MM.1S (cell line): ENCODE measurements at regions not wholly inside any gene's neighbourhood (a gene's known extent, or its start where the extent isn't known, plus 50 kb on each side); places are given as distances from the start of the nearest gene placed in this dataset.

Experiments used
- DNase-seq: peaks from one replicate; pipeline ENCODE4 v3.0.0-alpha.2; 2015
- H2AFZ ChIP-seq: fragments of 300-600 bp; sonication (generic); 2 replicates; pipeline ENCODE4 v1.6.0; 2016; ENCODE audit warnings: antibody characterized with exemption, low read length
- H3F3A ChIP-seq: fragments of 300-600 bp; sonication (generic); 2 replicates; pipeline ENCODE4 v1.6.1; 2016; ENCODE audit warnings: mild to moderate bottlenecking, antibody characterized with exemption, low read length, moderate library complexity, mixed read lengths; ENCODE audit not compliant: insufficient read depth
- H3K27ac ChIP-seq: fragments of 300-600 bp; sonication (generic); 2 replicates; pipeline ENCODE4 v1.5.1; 2016; ENCODE audit warnings: mild to moderate bottlenecking, low read length
- H3K27me3 ChIP-seq: fragments of 300-600 bp; sonication (generic); replicated peaks from 2 replicates; pipeline ENCODE4 v1.6.0; 2016; ENCODE audit warnings: low read length; ENCODE audit not compliant: insufficient read depth
- H3K36me3 ChIP-seq: fragments of 300-600 bp; sonication (generic); replicated peaks from 2 replicates; pipeline ENCODE4 v1.6.1; 2016; ENCODE audit warnings: mild to moderate bottlenecking, low read length, mixed read lengths; ENCODE audit not compliant: insufficient read depth
- H3K4me1 ChIP-seq: fragments of 300-600 bp; sonication (generic); 2 replicates; pipeline ENCODE4 v1.6.1; 2016; ENCODE audit warnings: low read length, mixed read lengths
- H3K4me2 ChIP-seq: fragments of 300-600 bp; sonication (generic); 2 replicates; pipeline ENCODE4 v1.6.0; 2016; ENCODE audit warnings: low read depth, low read length
- H3K4me3 ChIP-seq: fragments of 300-600 bp; sonication (generic); 2 replicates; pipeline ENCODE4 v1.5.1; 2016; ENCODE audit warnings: low read length, mixed read lengths
- H3K79me2 ChIP-seq: fragments of 300-600 bp; sonication (generic); 2 replicates; pipeline ENCODE4 v1.6.1; 2016; ENCODE audit warnings: mixed run types, low read length, mixed read lengths
- H3K9ac ChIP-seq: fragments of 300-600 bp; sonication (generic); 2 replicates; pipeline ENCODE4 v1.6.1; 2016; ENCODE audit warnings: low read length, mixed read lengths
- H3K9me2 ChIP-seq: fragments of 300-600 bp; sonication (generic); replicated peaks from 2 replicates; pipeline ENCODE4 v1.6.1; 2016; ENCODE audit warnings: mild to moderate bottlenecking, low read length, mixed read lengths; ENCODE audit not compliant: insufficient read depth
- H3K9me3 ChIP-seq: fragments of 300-600 bp; sonication (generic); replicated peaks from 2 replicates; pipeline ENCODE4 v1.6.1; 2016; ENCODE audit warnings: mild to moderate bottlenecking, low read length, mixed read lengths; ENCODE audit not compliant: insufficient read depth
- H4K20me1 ChIP-seq: fragments of 300-600 bp; sonication (generic); 2 replicates; pipeline ENCODE4 v1.6.1; 2016; ENCODE audit warnings: mild to moderate bottlenecking, low read length, moderate library complexity, mixed read lengths; ENCODE audit not compliant: insufficient read depth
- EZH2 ChIP-seq: fragments of 300-600 bp; sonication (generic); optimal IDR thresholded peaks from 2 replicates; pipeline ENCODE3; 2017; ENCODE audit warnings: low read depth, mild to moderate bottlenecking, antibody characterized with exemption, low read length, mixed read lengths
- EZH2phosphoT487 ChIP-seq: fragments of 300-600 bp; sonication (generic); IDR thresholded peaks from 2 replicates; pipeline ENCODE4 v1.6.1; 2018; ENCODE audit warnings: antibody characterized with exemption, low read length
- TF ChIP-seq, protein P1 (sequence below): fragments of 300-600 bp; sonication (generic); IDR thresholded peaks from 2 replicates; pipeline ENCODE4 v1.5.1; 2016; ENCODE audit warnings: antibody characterized with exemption, low read length, mixed read lengths

DNA sequence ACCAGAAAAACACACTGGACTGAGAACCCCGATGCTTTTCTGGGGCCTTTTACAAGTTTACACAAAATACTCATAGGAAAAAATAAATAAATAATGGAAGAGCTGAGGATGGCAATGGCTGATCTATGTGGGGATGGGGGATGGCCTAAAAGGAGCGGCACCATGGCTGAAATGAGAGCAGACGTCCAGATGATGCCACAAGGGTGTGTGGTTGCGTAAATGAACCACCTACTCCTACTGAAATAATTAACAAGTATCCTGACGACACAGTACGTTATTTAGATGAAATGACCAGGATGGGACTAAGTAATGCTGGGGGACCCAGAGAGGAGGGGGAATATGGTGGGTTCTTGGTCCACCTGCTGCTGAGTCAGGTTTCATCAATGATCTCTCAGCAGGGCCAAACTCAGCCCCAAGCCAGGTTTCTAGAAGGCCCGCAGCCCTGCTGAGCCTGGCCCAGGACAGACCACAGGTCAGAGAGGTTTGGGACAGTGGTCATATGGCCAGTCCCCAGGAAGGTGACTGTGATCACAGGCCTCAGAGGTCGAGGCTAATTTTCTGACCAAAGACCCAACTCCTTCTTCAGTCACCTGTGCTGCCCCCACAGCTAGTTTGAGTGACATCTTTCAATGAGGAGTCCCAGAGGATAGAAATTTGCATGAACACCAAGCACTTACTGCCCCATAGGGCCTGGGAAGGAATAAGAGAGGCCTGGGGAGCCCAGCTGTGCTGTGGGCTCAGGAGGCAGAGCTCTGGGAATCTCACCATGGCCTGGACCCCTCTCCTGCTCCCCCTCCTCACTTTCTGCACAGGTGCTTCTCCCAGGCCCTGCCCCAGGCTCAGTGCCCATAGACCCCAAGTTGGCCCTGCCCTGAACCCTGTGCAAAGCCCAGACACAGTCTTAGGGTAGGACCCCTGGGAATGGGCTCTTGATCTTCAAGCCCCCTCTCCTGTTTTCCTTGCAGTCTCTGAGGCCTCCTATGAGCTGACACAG, 76.3 kb upstream of the IGLL5 start:
- Histone ChIP-seq H3K36me3 (no peaks in the 10 kb centered on the region), H2AFZ (no peak overlapping the region), H3K9me2 (no peaks in the 10 kb centered on the region), H3K27ac (no peak overlapping the region), H3K4me3 (no peak overlapping the region), H3K4me1 (peaks cover 15% of the 10 kb centered on the region), H3K9me3 (no peaks in the 10 kb centered on the region), H3F3A (no peaks in the 10 kb centered on the region; the same call in 1 of the 2 replicates), H3K9ac (no peak overlapping the region), H4K20me1 (no peaks in the 10 kb centered on the region), H3K27me3 (no peaks in the 10 kb centered on the region), H3K79me2 (no peaks in the 10 kb centered on the region), H3K4me2 (no peak overlapping the region)
- no peak for TF ChIP-seq EZH2phosphoT487
- TF ChIP-seq, protein P1, sequence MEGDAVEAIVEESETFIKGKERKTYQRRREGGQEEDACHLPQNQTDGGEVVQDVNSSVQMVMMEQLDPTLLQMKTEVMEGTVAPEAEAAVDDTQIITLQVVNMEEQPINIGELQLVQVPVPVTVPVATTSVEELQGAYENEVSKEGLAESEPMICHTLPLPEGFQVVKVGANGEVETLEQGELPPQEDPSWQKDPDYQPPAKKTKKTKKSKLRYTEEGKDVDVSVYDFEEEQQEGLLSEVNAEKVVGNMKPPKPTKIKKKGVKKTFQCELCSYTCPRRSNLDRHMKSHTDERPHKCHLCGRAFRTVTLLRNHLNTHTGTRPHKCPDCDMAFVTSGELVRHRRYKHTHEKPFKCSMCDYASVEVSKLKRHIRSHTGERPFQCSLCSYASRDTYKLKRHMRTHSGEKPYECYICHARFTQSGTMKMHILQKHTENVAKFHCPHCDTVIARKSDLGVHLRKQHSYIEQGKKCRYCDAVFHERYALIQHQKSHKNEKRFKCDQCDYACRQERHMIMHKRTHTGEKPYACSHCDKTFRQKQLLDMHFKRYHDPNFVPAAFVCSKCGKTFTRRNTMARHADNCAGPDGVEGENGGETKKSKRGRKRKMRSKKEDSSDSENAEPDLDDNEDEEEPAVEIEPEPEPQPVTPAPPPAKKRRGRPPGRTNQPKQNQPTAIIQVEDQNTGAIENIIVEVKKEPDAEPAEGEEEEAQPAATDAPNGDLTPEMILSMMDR, result no peak
- TF ChIP-seq EZH2, result no peak
- DNase-seq, result no peak

DNA sequence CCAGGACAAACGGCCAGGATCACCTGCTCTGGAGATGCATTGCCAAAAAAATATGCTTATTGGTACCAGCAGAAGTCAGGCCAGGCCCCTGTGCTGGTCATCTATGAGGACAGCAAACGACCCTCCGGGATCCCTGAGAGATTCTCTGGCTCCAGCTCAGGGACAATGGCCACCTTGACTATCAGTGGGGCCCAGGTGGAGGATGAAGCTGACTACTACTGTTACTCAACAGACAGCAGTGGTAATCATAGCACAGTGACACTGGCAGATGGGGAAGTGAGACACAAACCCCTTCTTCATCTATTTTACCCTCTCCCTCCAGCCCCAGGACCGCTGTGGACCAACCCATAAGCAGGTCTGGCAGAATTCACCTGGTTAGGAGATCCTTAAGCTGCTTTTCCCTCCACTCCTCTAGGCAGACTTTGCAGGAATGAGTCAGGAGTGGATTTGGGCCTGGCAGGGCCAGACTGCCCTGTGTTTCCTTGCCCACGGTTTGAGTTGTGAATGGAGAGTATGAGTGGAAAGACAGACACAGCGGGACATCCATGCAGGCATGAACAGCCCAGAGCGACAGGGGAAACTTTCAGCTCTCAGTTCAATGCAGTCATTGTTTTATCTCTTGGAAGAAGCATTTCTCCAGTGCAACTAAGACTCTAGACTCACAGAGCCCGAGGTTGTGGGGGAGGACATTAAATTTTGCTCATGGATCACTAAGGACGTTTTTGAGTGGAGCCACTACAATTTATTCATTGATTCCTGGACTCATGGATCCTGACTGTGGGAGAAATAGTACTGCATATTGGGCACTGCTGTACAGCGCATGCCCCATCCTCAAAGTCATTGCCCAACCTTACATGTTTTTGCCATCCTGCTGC, 75.3 kb upstream of the IGLL5 start:
- H3K9me2 ChIP-seq, result no peaks in the 10 kb centered on the region
- H3K27ac ChIP-seq, result no peak overlapping the region
- TF ChIP-seq EZH2, result no peak
- TF ChIP-seq EZH2phosphoT487, result no peak
- TF ChIP-seq, protein P1, result no peak
- H3K4me3 ChIP-seq, result no peak overlapping the region
- H3K36me3 ChIP-seq, result no peaks in the 10 kb centered on the region
- no peaks in the 10 kb centered on the region for H4K20me1 ChIP-seq
- H3K9me3 ChIP-seq, result no peaks in the 10 kb centered on the region
- no peak overlapping the region for H2AFZ ChIP-seq
- H3K79me2 ChIP-seq, result no peaks in the 10 kb centered on the region
- peaks cover 24% of the 10 kb centered on the region for H3K4me1 ChIP-seq
- H3K9ac ChIP-seq, result no peak overlapping the region
- H3K4me2 ChIP-seq, result no peak overlapping the region
- no peaks in the 10 kb centered on the region for H3K27me3 ChIP-seq
- H3F3A ChIP-seq, result no peaks in the 10 kb centered on the region; the same call in 1 of the 2 replicates
- DNase-seq, result no peak

DNA sequence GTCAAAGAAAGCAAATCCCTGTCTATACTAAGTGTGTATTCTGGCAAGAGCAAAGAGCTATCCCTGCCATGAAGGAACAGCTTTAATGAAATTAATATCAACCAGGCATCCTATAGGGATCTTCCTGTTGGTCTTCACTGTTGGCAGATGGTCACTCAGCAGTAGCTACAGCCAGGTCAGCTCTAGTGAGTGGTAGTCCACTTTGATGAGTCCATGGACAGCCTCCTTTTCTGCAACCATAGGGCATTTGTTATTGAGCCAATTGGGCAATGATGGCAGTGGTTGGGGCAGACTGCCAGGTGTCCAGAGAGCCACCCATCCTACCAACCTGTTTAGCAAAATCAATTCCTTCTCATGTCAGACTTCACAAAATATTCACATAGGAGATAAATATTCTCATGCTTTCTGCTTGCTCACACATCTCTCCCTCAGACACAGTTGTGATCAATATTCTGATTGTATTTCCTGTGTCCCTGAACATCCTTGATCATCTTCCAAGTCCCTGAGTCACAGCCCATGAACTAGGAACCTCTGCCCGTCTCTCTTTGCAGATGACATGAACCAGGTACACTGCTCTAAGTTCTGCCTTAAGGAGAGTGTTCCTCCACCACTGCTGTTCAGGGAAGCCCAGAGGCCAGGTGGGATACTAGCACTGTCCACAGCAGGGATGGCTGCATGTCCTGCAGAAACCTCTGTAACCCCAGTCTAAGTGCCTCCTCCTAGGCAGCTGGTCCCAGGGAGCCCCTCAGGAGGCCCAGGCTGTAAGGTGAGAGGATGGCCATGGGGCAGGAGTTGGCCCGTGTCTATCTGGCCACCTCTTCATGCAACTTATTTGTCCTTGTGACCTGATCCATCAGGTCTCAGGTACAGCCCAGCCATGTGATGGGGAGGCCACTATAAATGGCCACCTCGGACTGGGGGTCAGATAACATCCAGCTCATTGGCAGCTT, 74.2 kb upstream of the IGLL5 start:
- peaks cover under 1% of the 10 kb centered on the region; the same call in 1 of the 2 replicates for H3F3A ChIP-seq
- no peak overlapping the region for H3K4me2 ChIP-seq
- no peak overlapping the region for H3K27ac ChIP-seq
- H3K79me2 ChIP-seq, result peaks cover 8% of the 10 kb centered on the region
- TF ChIP-seq, protein P1, result no peak
- H3K9me3 ChIP-seq, result no peaks in the 10 kb centered on the region
- no peak overlapping the region for H3K4me3 ChIP-seq
- peaks cover 36% of the 10 kb centered on the region for H3K4me1 ChIP-seq
- H3K36me3 ChIP-seq, result no peaks in the 10 kb centered on the region
- H3K9me2 ChIP-seq, result no peaks in the 10 kb centered on the region
- no peaks in the 10 kb centered on the region for H3K27me3 ChIP-seq
- no peaks in the 10 kb centered on the region for H4K20me1 ChIP-seq
- no peak for DNase-seq
- H2AFZ ChIP-seq, result no peak overlapping the region
- H3K9ac ChIP-seq, result no peak overlapping the region
